GM13976 (cell line): ENCODE measurements at regions not wholly inside any gene's neighbourhood (a gene's known extent, or its start where the extent isn't known, plus 50 kb on each side); places are given as distances from the start of the nearest gene placed in this dataset.

ENCODE experiments used
- DNase-seq: peaks from one replicate; pipeline ENCODE4 v3.0.0; 2012; ENCODE audit warnings: low spot score
- CTCF ChIP-seq: IDR thresholded peaks from 2 replicates; pipeline ENCODE4 v1.5.1; 2012; ENCODE audit warnings: borderline replicate concordance, mild to moderate bottlenecking; ENCODE audit not compliant: insufficient read depth; ENCODE audit errors: extremely low read depth, missing control alignments, control extremely low read depth
- in situ Hi-C: fragments of 300-500 bp; cut with MboI; formaldehyde crosslinking; loops from one replicate; pipeline ENCODE4 v1.12.0; 2022; ENCODE audit warnings: low sequenced_read_pairs, mixed read lengths, inconsistent platforms; ENCODE audit not compliant: unreplicated experiment

GRCh38 chr10:118106426-118106825, 59.7 kb upstream of the RAB11FIP2 start:
- in situ Hi-C loops = no loop called here
- DNase-seq = peak; percentile 15
- TF ChIP-seq CTCF = no peak

- no peak for DNase-seq
- no peak for TF ChIP-seq CTCF
- in situ Hi-C loops = no loop called here
Measured at GRCh38 chr10:118102121-118102520, 55.4 kb upstream of the RAB11FIP2 start.

DNA sequence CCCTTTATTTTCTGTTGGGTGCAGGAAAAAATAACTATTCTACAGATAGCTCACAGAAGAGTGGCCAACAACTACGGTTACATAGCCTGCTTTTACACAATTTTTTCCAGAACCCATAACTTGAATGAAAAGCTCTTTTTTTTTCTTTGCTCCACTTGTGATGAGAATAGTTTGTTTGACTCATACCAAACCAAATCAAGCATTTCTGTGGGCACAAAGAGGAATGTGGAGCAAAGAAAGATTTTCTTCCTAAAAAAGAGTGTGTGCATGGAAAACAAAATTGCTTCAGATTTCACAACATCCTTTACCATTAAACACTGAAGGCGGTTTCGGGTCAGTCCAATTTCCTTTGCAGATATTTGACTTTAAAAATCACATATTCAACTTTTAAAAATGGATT, 54.8 kb upstream of the RAB11FIP2 start:
- no peak for DNase-seq
- no peak for TF ChIP-seq CTCF
- in situ Hi-C loops = no loop called here
